ENCODE measurements at regions not wholly inside any gene's neighbourhood (a gene's known extent, or its start where the extent isn't known, plus 50 kb on each side); places are given as distances from the start of the nearest gene placed in this dataset.

DNA sequence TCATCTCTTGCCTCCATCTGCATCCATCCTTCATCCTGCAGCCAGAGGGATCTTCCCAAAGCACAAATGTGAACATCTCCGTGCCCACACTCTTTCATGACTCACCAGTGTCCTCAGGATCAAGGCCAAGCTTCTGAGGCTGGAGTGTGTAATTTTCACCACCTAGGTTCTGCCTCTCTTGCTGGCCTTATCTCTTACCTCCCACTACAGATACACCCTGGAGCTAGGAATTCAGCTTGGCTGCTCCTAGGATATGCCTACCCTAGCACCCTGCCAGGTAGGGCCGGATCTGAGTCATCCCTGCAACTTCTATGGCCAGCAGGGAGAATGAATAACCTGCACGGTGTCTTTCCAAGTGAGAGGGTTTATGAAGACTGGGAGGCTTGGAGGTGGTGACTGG, 208.7 kb upstream of the CSF3R start:
- no peak for FAIRE-seq
- DNase-seq (ENCODE audit: insufficient read length, low spot score) = no peak

DNA sequence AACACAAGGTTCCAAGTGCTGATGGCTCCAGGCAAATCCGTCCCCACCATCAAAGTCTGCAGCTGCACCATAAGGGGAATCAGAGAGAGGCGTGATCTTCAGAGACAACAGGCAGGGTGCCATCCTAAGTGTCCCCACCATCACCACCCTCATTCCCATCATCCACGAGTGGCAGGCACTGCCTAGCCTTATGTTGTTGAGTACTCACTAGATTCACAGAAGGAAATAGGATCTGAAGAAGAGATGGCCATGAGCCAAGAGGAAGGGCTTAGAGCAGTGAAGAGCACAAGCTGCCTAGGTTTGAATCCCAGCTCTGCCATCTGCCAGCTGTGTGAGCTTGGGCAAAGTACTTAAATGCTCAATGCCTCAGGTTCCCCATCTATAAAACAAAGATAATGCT, 207.3 kb upstream of the CSF3R start:
- no peak for DNase-seq (ENCODE audit: insufficient read length, low spot score)
- no peak for FAIRE-seq

DNA sequence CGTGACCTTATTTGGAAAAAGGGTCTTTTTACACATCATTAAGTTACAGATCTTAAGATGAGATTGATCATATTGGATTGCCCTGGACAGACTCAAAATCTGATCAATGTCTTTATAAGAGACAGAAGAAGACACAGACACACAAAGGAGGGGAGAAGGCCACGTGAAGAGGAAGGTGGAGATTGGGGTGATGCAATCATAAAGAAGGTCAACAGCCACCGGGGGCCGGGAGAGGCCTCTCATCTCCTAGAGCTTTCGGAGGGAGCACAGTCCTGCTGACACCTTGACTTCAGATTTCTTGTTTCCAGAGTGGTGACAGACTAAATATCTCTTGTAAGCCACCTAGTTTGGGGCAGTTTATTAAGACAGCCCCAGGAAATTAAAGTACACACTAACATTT, 204.6 kb upstream of the CSF3R start:
- no peak for DNase-seq (ENCODE audit: insufficient read length, low spot score)
- no peak for FAIRE-seq

DNA sequence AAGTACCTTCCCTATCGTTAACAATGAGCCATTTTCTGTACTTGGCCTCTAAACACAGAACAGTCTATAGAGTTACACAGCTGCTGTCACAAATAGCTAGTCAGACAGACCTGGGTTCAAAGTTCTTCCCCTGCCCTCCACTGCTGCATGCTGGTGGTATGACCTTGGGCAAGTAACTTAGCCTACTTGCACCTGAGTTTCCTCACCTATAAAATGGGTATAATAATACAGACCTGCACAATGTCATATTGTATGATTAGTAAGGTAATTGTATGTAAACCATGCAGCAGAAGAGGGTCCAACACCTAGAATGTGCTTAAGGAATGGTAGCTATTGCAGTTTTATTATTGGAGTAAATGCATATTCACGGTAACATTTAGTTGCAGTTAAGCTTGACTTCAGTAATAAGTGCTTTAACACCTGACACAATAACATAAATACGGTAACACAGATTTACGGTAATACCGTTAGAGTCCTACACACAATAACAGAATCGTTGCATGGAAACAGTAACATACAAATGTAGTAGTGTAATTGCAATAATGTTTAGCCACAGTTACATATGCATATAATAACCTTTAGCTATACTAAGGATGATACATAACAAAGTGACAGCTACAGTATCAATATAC, 193.3 kb upstream of the CSF3R start:
- no peak for DNase-seq (ENCODE audit: insufficient read length, low spot score)
- no peak for FAIRE-seq

DNA sequence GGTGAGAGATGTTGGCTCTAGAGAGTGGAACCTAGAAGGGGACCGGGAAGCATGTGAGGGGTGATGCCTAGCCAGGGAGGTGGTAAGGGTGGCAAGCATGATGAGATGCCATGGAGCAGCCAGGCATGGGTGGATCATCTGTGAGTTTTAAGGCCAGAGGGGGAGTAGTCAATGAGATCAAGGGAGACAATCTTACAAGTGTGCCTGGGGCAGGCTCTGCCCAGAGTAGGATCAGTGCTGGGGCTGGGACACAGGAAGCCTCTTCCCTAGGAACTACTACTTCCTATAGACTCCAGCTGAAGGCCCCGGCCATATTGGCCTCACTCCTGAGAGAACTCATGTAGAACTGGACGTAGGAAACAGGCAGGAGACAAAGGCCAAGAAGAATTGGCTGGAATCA, 192.4 kb upstream of the CSF3R start:
- DNase-seq (ENCODE audit: insufficient read length, low spot score) (no peak), FAIRE-seq (no peak)

DNA sequence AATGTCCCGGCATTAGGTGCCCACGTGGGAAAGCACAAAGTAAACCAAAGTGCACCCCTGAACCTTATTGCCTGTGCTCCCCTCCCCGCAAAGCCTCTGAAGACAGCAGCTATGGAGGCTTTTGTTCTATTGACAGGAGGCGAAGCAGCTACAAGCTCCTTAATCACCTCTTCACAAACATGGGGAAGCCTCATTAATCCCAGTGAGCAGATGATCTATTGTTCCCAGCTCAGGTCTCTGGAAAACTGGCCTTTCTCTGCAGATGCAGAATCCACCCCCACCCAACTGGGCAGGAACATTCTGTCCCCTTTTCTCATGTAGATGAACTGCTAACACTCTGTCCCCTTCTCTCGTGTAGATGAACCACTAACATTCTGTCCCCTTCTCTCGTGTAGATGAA, 190.5 kb upstream of the CSF3R start:
- FAIRE-seq (no peak), DNase-seq (ENCODE audit: insufficient read length, low spot score) (no peak)

DNA sequence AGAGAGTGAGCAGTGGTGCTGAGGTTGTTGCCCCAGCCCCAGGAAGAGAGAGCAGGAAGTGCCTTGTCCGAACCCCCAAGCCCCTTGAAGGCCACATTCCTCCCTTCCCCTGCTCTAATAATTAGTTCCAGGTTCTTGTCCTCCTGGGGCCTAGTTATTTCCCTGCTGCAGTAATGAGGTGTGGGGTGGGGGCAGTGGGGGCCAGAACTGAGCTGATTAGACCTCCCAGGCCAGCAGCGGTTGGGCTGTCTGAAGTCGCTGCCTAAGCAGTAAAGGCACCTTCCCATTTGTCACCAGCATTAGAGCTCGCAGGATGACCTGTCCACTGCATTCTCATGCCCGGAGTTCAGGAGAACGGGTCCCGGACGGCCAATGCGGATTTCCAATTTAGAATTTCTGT, 186.5 kb upstream of the CSF3R start:
- no peak for DNase-seq (ENCODE audit: insufficient read length, low spot score)
- FAIRE-seq = no peak

DNA sequence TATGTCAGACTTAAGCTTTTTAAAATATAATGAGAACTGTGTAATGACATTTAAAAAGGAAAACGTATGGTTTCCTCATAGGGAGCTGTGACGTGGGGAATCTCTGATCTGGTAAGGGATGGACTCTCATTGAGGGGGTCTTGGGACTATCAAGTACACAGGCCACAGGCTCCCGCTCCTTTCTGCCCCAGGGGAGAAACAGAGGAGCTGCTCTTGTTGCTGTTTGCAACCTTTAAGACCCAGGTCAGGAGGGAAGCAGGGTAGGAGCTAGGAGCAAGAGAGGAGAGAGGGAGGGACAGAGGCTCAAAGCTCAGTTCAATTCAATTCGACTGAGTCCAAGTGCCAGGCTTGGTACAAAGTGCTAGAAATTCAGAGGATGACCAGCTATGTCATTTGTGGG, 185.1 kb upstream of the CSF3R start:
- FAIRE-seq = no peak

DNA sequence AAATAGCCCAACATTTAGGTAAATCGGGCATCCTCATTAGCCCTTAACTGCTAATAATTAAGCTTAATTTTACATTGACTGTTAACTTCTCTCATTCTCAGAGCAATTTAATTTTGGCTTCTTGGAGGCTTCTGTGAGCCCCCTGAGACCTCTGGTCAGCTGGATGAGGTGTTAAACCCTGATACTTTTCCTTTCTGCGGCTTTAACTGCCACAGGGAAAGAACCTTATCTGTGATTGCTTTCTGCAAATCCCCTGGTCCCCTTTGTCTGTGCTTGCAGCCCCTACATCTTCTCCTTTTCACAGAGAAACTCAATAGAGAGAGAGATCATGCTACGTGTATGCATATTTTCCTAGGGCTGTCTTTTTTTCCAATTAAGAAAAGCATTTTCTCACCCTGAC, 184.5 kb upstream of the CSF3R start:
- DNase-seq (ENCODE audit: insufficient read length, low spot score) (no peak), FAIRE-seq (no peak)

More for the DNA sequence above, 185.1 kb upstream of the CSF3R start:
- DNase-seq (ENCODE audit: insufficient read length, low spot score) = no peak

DNA sequence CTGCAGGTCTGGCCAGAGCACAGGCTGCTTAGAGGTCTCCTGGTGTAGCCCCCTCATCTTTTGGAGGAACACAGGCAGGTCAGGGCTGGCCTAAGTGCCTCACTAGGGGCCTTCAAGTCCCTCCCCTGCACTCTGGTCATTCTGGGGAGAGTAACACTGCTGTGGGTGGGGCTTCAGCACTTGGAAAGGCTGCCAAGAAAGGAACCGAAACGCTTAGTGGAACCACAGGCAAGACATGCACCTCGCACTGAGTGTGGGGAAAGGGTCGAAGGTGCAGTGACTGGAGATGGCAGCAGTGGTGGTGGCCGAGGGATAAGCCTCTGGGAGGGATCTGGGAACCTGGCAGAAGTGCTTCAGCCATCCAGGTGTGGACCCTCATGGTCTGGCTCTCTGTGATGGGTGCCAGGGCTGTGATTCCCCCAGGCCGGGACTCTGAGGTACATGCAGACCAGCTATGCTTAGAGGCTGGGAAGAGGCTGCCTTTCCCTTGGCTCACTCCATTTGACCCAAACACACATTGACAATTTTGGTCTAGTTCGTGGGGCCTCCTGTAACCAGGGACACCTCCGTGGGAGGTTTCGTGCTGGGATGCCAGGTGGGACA, 182.9 kb upstream of the CSF3R start:
- DNase-seq (ENCODE audit: insufficient read length, low spot score) (no peak), FAIRE-seq (no peak)

DNA sequence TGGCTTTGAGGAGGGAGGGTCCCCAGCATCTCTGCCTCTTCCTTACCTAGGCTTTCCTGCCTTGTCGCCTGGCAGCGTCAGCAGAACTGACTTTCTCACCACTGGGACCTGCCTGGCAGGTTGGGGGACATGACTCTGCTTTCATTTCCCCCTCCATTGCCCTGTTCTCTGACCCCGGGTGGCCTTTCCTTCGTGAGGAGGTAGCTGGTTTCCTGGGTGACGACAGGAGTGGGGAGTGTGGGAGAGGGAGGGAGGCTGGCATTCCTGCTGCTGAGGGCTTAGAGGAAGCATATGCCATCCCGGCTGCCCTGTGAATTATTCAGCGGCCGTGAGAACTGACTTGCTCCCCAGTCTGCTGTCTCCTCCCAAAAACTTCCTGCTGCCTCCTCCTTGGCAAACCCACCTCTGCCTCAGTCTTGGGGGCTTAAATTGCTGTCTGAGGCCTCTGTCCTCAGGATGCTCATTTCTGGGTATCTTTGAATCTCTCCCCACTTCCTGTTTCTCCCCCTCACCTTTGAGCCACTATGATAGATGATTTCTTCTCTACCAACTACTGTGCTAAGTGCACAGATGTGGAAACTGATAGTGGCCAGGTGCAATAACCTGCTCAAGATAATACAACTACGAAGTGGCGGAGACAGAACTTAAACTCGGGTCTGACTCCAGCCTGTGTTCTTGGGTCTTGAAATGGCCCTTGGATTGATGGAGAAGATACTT, 182.0 kb upstream of the CSF3R start:
- DNase-seq (ENCODE audit: insufficient read length, low spot score) (no peak), FAIRE-seq (no peak)

DNA sequence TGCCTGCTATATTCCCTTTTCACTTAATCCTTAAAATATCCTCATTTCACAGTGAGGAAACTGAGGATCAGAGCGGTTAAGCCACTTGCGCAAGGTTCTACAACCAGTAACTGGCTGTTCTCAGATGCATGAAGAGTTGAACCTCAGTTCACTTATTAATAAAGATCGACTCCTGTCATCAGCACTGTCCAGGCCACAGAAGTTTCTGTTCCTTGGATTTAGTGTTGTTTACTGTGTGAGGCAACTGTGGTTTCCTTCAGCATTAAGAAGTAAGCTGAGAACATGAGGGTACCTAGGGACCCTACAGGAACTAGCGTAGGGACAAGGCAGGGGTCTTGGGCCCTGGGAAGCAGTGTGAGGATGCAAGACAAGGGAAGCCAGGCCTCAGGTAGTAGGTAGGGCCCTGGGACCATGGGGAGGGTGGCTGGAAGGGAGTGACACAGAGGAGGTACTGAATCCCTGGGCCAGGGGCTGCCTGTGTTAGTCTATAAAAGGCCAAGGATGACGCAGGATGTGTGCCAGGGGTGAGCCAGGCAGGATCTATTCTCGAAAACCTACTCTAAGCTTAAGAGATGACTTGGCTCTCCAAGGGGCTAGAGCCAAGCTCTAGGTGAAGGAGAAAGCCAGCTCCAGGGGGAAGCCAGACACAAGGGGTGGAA, 181.2 kb upstream of the CSF3R start:
- DNase-seq (ENCODE audit: insufficient read length, low spot score) (no peak), FAIRE-seq (peak; percentile 37)

DNA sequence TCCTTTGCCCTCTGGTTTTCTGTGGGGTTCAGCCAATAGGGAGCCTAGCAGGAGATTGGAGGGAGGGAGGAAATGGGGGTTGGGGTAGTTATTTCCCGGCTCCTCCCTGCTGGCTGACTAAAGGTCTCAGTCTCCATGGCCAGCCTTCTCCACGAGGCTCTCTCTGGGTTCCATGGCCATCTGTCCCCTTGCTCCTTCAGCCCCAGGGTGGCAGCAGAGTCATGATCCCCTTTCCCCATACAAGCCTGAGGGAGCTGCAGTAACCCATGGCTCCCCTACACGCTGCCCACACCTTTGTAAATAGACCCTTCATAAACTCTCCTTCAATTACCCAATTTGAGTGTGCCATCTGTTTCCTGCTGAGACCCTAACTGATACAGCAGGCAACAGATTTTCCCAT, 176.1 kb upstream of the CSF3R start:
- FAIRE-seq = no peak

DNA sequence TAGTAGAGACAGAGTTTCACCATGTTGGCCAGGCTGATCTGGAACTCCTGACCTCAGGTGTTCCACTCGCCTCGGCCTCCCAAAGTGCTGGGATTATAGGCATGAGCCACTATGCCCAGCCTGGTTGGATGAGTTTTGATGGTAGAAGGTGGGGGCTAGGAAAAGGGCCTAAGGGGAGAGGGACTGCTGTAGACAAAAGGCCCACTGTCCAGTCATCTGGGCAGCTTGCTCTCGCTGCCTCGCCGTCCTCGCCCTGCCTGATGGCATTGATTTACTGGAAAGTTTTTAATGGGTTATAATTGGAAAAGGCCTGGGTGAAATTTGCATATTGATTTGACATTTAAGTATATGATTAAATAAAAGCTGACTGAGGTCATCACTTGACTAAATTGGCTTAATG, 175.1 kb upstream of the CSF3R start:
- FAIRE-seq (no peak), DNase-seq (ENCODE audit: insufficient read length, low spot score) (no peak)

More for the DNA sequence above, 176.1 kb upstream of the CSF3R start:
- DNase-seq (ENCODE audit: insufficient read length, low spot score) = no peak

DNA sequence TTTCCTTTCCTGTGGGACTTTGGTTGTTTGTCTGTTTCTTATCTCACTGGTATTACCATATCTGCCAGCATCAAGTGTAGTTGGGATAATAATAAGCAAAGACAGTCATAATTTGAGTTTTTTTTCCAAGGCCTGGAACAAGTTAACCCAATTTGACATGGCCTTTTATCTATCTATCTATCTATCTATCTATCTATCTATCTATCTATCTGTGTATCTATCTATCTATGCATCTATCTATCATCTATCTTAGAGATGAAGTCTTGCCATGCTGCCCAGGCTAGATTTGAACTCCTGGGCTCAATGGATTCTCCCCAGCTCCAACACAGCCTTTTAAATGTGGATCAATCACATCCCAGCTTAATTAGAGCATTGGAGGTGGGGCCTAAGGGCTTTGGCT, 174.1 kb upstream of the CSF3R start:
- no peak for DNase-seq (ENCODE audit: insufficient read length, low spot score)
- FAIRE-seq = no peak

DNA sequence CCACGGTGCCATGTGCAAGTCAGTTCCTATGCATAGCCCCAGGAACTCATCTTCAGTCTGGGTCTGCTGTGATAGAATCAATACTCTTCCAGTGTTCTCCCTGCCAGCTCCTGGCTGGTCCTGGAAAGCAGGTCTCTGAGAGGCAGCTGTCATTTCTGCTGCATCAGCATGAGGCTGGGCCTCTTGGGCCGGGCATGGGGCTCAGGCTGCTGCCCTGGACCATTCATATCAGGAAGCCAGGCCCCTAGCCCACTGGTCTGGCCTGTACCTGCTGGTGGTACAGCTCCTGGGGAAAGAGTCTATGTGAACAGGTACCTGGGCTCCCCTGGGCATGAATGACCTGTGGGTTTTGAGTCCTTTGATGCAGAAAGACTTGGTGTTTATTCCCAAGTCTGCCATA, 173.6 kb upstream of the CSF3R start:
- DNase-seq (ENCODE audit: insufficient read length, low spot score) (no peak), FAIRE-seq (no peak)

DNA sequence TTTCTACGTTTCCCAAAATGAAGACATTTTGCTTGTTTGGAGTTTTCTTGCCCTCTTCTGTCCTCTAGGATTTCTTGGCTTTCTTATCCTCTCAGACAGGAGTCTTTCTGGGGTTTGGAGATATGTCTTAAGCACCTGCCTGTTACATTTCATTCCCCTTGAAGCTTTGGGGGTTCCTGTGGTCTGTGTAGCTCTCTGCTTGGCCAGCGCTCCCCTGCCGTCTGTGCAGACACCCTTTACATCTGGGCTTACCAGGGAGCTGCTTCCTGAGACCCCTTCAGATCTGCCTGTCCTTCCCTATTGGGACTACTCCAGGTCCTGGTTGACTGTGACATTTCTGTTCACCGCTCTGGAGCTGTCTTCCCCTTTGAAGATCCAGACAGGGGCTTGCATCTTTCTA, 171.9 kb upstream of the CSF3R start:
- DNase-seq (ENCODE audit: insufficient read length, low spot score) (no peak), FAIRE-seq (no peak)

DNA sequence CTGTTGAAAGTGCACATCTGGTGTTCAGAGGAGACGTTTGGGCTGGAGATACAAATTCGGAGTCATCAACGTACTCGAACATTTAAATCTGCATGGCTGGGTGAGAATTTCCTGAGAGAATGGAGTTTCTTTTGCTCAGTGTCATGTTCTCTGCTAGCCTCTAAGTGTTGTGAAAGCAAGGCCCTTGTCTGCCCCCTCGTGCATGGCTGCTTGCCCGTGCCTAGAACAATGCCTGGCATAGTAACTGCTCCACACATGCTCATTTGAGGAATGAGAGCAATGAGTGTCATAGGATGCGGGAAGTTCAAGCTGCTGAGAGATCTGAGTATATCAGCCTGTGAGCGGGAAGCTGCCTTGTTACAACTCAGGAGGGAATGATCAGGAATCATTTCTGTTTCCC, 171.1 kb upstream of the CSF3R start:
- FAIRE-seq (no peak), DNase-seq (ENCODE audit: insufficient read length, low spot score) (no peak)

DNA sequence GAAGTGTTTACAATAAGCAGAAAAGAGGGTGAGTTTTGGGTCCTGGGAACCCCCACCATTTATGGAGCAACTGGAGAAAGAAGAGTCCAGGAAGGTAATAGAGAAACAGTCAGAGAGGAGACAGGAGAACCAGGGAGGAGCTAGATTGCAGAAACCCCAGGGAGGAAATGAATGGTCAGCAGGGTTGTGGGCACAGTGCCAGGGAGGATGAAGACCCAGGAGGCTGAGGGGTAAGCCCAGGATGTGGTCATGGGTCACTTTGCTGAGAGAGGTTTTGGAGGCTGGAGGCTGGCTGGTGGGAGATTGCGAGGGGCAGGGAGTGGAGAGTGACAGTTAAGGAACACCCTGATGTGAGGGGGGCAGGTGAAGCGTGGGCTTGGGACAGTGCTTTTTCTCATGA, 169.9 kb upstream of the CSF3R start:
- DNase-seq (ENCODE audit: insufficient read length, low spot score) (no peak), FAIRE-seq (no peak)

DNA sequence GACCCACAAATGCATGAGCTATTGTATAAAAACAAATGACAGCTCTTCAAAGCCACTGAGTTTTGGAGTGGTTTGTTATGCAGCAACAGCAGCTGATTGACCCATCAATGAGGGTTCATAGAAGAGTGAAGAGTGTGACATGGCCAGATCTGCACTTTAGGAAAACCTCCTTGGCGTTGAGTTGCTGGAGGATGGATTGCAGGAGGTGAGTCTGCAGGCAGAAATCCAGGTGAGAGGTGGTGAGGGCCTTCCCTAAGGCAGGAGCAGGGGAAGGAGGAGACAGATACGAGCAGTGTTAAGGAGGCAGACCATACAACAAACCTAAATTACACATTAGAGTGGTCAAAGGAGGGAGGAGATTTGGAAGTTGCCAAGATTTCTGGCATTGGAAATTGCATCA, 169.3 kb upstream of the CSF3R start:
- FAIRE-seq (no peak), DNase-seq (ENCODE audit: insufficient read length, low spot score) (no peak)

DNA sequence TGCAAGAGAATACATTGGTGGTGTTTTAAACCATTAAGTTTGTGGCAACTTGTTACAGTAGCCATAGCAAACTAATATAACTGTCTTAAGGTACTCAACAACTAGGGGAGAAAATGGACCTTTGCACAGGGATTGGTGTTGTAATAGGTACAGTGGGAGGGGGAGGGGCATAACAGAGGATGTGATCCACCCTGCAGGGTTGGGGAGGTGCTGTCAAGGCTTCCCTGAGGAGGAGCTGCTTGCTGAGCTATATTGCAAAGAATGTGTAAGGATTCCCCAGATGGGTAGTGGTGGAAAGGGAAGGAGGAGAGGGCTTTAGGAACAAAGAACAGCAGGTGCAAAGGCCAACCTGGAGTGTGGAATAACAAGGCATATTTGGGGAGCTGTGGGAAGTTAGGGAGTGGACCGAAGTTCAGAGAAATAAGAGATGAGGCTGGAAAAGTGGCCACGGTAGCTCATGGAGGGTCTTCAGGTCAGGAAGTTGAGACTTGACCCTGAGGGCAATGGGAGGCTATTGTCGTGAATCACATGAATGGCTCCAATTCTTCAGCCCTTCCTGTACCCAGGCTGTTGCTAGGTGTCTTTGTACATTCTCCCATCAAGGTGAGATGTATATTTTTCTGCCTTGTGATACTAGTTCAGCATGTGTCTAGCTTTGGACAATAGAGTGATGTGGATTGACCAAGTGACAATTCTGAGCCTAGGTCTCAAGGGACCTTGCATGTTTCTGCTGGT, 168.6 kb upstream of the CSF3R start:
- DNase-seq (ENCODE audit: insufficient read length, low spot score) (no peak), FAIRE-seq (no peak)

Data from GM19239 (cell line).